SH-SY5Y (cell line): ENCODE measurements at regions not wholly inside any gene's neighbourhood (a gene's known extent, or its start where the extent isn't known, plus 50 kb on each side); places are given as distances from the start of the nearest gene placed in this dataset.

Experiments used
- GATA2 ChIP-seq: IDR thresholded peaks from 2 replicates; pipeline ENCODE4 v1.6.1; 2011; ENCODE audit warnings: mild to moderate bottlenecking, low read depth, low read length
- GATA3 ChIP-seq: IDR thresholded peaks from 2 replicates; pipeline ENCODE4 v1.6.1; 2011; ENCODE audit warnings: low read depth, mild to moderate bottlenecking, low read length, moderate library complexity

GRCh38 chr5:18968966-18969365, 1019.0 kb downstream of the CDH18 start:
- TF ChIP-seq GATA3 (no peak), GATA2 (no peak)
